ENCODE measurements at regions not wholly inside any gene's neighbourhood (a gene's known extent, or its start where the extent isn't known, plus 50 kb on each side); places are given as distances from the start of the nearest gene placed in this dataset.

DNA sequence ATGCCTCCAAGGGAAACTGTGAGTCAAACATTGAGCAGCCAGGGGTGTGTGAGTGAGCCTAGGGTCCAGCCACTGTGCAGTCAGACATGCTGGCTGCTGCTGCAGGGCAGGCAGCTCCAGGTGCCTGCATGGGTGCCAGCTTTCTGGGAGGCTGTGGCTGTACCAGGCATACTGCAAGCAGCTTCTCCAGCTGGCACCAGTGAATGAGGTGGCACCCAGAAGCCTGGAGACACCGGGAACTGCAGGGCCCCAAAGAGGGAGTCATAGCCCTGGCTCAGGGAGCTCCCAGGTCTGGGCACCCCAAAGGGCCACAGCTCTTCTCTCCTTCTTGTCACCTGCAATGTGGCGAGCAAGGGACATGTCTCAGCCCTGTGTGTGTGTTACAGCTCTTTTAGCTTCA lies 283.2 kb downstream of the RPRM start:
- TF ChIP-seq, protein P1, sequence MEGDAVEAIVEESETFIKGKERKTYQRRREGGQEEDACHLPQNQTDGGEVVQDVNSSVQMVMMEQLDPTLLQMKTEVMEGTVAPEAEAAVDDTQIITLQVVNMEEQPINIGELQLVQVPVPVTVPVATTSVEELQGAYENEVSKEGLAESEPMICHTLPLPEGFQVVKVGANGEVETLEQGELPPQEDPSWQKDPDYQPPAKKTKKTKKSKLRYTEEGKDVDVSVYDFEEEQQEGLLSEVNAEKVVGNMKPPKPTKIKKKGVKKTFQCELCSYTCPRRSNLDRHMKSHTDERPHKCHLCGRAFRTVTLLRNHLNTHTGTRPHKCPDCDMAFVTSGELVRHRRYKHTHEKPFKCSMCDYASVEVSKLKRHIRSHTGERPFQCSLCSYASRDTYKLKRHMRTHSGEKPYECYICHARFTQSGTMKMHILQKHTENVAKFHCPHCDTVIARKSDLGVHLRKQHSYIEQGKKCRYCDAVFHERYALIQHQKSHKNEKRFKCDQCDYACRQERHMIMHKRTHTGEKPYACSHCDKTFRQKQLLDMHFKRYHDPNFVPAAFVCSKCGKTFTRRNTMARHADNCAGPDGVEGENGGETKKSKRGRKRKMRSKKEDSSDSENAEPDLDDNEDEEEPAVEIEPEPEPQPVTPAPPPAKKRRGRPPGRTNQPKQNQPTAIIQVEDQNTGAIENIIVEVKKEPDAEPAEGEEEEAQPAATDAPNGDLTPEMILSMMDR (IDR thresholded peaks at IDR 0.05; ENCODE audit: insufficient read depth, low read length, poor library complexity, severe bottlenecking), result no peak
- no peak for TF ChIP-seq EZH2phosphoT487 (conservative IDR thresholded peaks at IDR 0.05; ENCODE audit: low read length)

All from SU-DHL-6 (cell line).